ENCODE measurements at regions not wholly inside any gene's neighbourhood (a gene's known extent, or its start where the extent isn't known, plus 50 kb on each side); places are given as distances from the start of the nearest gene placed in this dataset.

DNA sequence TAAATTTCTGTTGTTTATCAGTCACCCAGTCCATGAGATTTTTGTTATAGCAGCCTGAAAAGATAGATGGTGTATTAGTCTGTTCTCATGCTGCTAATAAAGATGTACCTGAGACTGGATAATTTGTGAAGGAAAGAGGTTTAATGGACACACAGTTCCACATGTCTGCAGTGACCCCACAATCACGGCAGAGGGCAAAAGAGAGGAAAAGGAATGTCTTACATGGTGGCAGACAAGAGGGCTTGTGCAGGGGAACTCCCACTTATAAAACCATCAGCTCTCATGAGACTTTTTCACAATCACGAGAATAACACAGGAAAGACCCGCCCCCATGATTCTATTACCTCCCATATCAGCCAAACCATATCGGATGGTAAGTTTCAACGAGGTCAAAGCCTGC, 309.2 kb downstream of the LIG4 start:
- TF ChIP-seq EZH2phosphoT487 (IDR thresholded peaks at IDR 0.05; ENCODE audit: borderline replicate concordance) (no peak), POLR2A (IDR thresholded peaks at IDR 0.05; ENCODE audit: borderline replicate concordance, extremely low read depth, insufficient read depth, insufficient read length) (no peak), POLR2AphosphoS5 (IDR thresholded peaks at IDR 0.05; ENCODE audit: low read depth, low read length) (no peak), CEBPB (IDR thresholded peaks at IDR 0.05; ENCODE audit: low read depth) (no peak), ELF1 (IDR thresholded peaks at IDR 0.05; ENCODE audit: borderline replicate concordance, low read depth) (no peak), ZFX (IDR thresholded peaks at IDR 0.05) (no peak)
- TF ChIP-seq, protein P1, sequence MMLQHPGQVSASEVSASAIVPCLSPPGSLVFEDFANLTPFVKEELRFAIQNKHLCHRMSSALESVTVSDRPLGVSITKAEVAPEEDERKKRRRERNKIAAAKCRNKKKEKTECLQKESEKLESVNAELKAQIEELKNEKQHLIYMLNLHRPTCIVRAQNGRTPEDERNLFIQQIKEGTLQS (IDR thresholded peaks at IDR 0.05), result no peak
- TF ChIP-seq, protein P2, sequence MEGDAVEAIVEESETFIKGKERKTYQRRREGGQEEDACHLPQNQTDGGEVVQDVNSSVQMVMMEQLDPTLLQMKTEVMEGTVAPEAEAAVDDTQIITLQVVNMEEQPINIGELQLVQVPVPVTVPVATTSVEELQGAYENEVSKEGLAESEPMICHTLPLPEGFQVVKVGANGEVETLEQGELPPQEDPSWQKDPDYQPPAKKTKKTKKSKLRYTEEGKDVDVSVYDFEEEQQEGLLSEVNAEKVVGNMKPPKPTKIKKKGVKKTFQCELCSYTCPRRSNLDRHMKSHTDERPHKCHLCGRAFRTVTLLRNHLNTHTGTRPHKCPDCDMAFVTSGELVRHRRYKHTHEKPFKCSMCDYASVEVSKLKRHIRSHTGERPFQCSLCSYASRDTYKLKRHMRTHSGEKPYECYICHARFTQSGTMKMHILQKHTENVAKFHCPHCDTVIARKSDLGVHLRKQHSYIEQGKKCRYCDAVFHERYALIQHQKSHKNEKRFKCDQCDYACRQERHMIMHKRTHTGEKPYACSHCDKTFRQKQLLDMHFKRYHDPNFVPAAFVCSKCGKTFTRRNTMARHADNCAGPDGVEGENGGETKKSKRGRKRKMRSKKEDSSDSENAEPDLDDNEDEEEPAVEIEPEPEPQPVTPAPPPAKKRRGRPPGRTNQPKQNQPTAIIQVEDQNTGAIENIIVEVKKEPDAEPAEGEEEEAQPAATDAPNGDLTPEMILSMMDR (IDR thresholded peaks at IDR 0.05 in 2 of 3, conservative IDR thresholded peaks at IDR 0.05 in 1 of 3; ENCODE audit: borderline replicate concordance in 1 of 3, insufficient read depth in 1 of 3, low read depth in 2 of 3, low read length in 2 of 3), result no peak
